ENCODE measurements at regions not wholly inside any gene's neighbourhood (a gene's known extent, or its start where the extent isn't known, plus 50 kb on each side); places are given as distances from the start of the nearest gene placed in this dataset.

DNA sequence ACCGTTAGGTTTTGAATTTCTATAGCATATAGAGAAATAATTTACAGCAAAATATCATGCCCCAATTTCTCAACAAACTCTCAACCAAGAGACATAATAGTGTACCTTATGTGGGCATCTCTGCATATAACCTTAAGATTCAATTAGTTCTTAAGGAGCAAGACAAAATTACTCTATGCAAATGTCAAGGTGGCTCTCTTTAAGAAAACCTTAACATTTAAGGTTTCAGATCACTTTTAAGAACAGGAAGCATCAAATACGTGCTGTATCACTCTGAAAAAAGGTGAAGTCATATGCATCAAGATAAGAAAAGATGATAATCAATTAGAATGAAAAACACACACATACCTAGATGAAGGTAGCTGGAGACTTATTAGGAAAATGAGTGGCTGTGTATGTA is 728.0 kb downstream of the FLRT2 start:
- no peak for TF ChIP-seq CTCF (IDR thresholded peaks at IDR 0.05; ENCODE audit: low read depth, low read length, missing control alignments)
- Histone ChIP-seq H3K4me3 (ENCODE audit: low read depth, low read length) (no peak overlapping the region), H3K36me3 (replicated peaks) (no peaks in the 10 kb centered on the region), H3K27me3 (replicated peaks) (no peaks in the 10 kb centered on the region), H3K27ac (no peak overlapping the region)
- in situ Hi-C loops (cut with HindIII; ENCODE audit: low pct_ligation_motif_present, low sequenced_read_pairs): no loop called here
- no peak for DNase-seq

DNA sequence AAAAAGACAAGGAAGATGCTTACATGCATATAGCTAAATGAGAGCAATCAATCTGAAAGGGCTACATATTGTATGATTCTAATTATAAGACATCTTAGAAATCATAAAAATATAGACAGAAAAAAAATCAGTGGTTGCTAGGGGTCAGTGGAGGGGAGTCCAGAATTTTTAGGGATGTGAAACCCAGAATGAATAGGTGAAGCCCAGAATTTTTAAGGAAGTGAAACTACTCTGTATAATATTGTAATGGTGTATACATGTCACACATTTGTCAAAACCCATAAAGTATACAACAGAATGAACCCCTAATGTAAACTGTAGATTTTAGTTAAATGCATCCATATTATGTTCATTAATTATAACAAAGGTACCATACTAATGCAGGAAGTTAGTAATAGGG is 713.2 kb downstream of the FLRT2 start:
- DNase-seq: no peak
- no peak for TF ChIP-seq CTCF (IDR thresholded peaks at IDR 0.05; ENCODE audit: low read depth, low read length, missing control alignments)

GRCh38 chr14:86237733-86238132 is 707.8 kb downstream of the FLRT2 start:
- Histone ChIP-seq H3K27ac (no peak overlapping the region), H3K4me3 (ENCODE audit: low read depth, low read length) (no peak overlapping the region), H3K27me3 (replicated peaks) (no peaks in the 10 kb centered on the region), H3K36me3 (replicated peaks) (no peaks in the 10 kb centered on the region)
- in situ Hi-C loops (cut with HindIII; ENCODE audit: low pct_ligation_motif_present, low sequenced_read_pairs): no loop called here
- DNase-seq: no peak
- no peak for TF ChIP-seq CTCF (IDR thresholded peaks at IDR 0.05; ENCODE audit: low read depth, low read length, missing control alignments)

More for the DNA sequence above, 713.2 kb downstream of the FLRT2 start:
- Histone ChIP-seq H3K27ac (no peak overlapping the region), H3K27me3 (replicated peaks) (no peaks in the 10 kb centered on the region), H3K4me3 (ENCODE audit: low read depth, low read length) (no peak overlapping the region), H3K36me3 (replicated peaks) (no peaks in the 10 kb centered on the region)
- in situ Hi-C loops (cut with HindIII; ENCODE audit: low pct_ligation_motif_present, low sequenced_read_pairs): no loop called here

GRCh38 chr14:86221755-86222154 is 691.8 kb downstream of the FLRT2 start:
- DNase-seq: no peak
- no peak for TF ChIP-seq CTCF (IDR thresholded peaks at IDR 0.05; ENCODE audit: low read depth, low read length, missing control alignments)
- Histone ChIP-seq H3K4me3 (ENCODE audit: low read depth, low read length) (no peak overlapping the region), H3K36me3 (replicated peaks) (no peaks in the 10 kb centered on the region), H3K27ac (no peak overlapping the region), H3K27me3 (replicated peaks) (no peaks in the 10 kb centered on the region)
- in situ Hi-C loops (cut with HindIII; ENCODE audit: low pct_ligation_motif_present, low sequenced_read_pairs): no loop called here

GRCh38 chr14:86221000-86221399 is 691.1 kb downstream of the FLRT2 start:
- in situ Hi-C loops (cut with HindIII; ENCODE audit: low pct_ligation_motif_present, low sequenced_read_pairs): no loop called here
- Histone ChIP-seq H3K27ac (no peak overlapping the region), H3K4me3 (ENCODE audit: low read depth, low read length) (no peak overlapping the region), H3K36me3 (replicated peaks) (no peaks in the 10 kb centered on the region), H3K27me3 (replicated peaks) (no peaks in the 10 kb centered on the region)
- no peak for DNase-seq
- TF ChIP-seq CTCF (IDR thresholded peaks at IDR 0.05; ENCODE audit: low read depth, low read length, missing control alignments): no peak

- TF ChIP-seq CTCF (IDR thresholded peaks at IDR 0.05; ENCODE audit: low read depth, low read length, missing control alignments): no peak
- Histone ChIP-seq H3K36me3 (replicated peaks) (no peaks in the 10 kb centered on the region), H3K27me3 (replicated peaks) (no peaks in the 10 kb centered on the region), H3K27ac (no peak overlapping the region), H3K4me3 (ENCODE audit: low read depth, low read length) (no peak overlapping the region)
- in situ Hi-C loops (cut with HindIII; ENCODE audit: low pct_ligation_motif_present, low sequenced_read_pairs): no loop called here
- no peak for DNase-seq
Observed at GRCh38 chr14:86217523-86217922, 687.6 kb downstream of the FLRT2 start.
